ENCODE measurements at regions not wholly inside any gene's neighbourhood (a gene's known extent, or its start where the extent isn't known, plus 50 kb on each side); places are given as distances from the start of the nearest gene placed in this dataset.

DNA sequence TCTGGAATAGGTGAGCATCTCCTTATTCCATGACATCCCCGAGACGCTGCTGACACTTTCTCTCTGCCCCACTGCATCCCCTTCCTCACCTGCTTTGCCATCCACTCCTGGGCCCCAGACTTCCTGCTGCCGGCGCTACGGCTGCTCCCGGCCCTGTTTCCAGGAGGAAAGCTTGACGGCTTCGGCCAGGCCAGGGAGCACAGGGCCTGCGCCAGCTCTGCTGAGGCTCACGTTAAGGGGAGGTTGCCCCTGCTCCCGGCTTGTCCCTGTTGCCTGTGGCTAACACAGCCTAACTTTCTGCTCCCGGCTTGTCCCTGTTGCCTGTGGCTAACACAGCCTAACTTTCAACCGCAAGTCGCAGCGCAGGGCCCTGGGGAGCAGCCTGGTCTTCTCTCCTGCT is 177.3 kb upstream of the RGMA start:
- TF ChIP-seq, protein P1, sequence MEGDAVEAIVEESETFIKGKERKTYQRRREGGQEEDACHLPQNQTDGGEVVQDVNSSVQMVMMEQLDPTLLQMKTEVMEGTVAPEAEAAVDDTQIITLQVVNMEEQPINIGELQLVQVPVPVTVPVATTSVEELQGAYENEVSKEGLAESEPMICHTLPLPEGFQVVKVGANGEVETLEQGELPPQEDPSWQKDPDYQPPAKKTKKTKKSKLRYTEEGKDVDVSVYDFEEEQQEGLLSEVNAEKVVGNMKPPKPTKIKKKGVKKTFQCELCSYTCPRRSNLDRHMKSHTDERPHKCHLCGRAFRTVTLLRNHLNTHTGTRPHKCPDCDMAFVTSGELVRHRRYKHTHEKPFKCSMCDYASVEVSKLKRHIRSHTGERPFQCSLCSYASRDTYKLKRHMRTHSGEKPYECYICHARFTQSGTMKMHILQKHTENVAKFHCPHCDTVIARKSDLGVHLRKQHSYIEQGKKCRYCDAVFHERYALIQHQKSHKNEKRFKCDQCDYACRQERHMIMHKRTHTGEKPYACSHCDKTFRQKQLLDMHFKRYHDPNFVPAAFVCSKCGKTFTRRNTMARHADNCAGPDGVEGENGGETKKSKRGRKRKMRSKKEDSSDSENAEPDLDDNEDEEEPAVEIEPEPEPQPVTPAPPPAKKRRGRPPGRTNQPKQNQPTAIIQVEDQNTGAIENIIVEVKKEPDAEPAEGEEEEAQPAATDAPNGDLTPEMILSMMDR (IDR thresholded peaks at IDR 0.05; ENCODE audit: insufficient read depth, low read depth, low read length) = no peak
- no peak for TF ChIP-seq EZH2 (IDR thresholded peaks at IDR 0.05; ENCODE audit: insufficient read depth, low read length)
